Peyer's patch (tissue), 4 donors: ENCODE measurements at regions not wholly inside any gene's neighbourhood (a gene's known extent, or its start where the extent isn't known, plus 50 kb on each side); places are given as distances from the start of the nearest gene placed in this dataset.

Experiments
- POLR2A ChIP-seq, 2 donors: fragments of 450-650 bp; IDR thresholded peaks; one replicate each; pipeline ENCODE4 v1.5.1; 2017; ENCODE audit warnings: antibody characterized with exemption in 2 of 2, mild to moderate bottlenecking in 2 of 2, moderate library complexity in 2 of 2
- TF ChIP-seq, protein P1 (sequence below), 6 experiments: fragments of 450-650 bp in 4 of 6; fragments of 200-600 bp in 2 of 6; sonication (generic) in 1 of 6; IDR thresholded peaks; one replicate each; pipeline ENCODE4 v1.5.1; 2017 to 2019; ENCODE audit warnings: antibody characterized with exemption in 6 of 6, mild to moderate bottlenecking in 3 of 6, moderate library complexity in 1 of 6

DNA sequence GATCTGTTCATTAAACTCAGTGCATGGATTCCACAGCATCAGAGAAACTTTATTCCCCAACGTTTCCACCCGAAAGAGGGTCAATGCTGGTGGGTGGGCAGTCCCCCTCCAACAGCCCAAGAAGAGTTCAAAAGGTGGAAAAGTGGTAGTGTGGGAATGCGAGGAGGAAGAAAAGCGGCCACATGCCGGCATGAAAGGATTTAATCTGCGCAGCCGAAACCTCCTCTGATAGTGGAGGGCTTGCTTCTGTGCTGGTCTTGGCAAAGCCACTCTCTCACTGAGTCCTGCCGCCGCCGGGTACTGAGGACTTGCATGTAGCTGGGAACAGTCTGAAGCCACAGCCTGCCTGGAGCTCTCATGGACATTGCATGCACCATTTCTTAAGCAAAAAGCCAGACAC is 136.2 kb upstream of the ZNF536 start:
- no peak for TF ChIP-seq POLR2A (IDR thresholded peaks at IDR 0.05)
- TF ChIP-seq, protein P1, sequence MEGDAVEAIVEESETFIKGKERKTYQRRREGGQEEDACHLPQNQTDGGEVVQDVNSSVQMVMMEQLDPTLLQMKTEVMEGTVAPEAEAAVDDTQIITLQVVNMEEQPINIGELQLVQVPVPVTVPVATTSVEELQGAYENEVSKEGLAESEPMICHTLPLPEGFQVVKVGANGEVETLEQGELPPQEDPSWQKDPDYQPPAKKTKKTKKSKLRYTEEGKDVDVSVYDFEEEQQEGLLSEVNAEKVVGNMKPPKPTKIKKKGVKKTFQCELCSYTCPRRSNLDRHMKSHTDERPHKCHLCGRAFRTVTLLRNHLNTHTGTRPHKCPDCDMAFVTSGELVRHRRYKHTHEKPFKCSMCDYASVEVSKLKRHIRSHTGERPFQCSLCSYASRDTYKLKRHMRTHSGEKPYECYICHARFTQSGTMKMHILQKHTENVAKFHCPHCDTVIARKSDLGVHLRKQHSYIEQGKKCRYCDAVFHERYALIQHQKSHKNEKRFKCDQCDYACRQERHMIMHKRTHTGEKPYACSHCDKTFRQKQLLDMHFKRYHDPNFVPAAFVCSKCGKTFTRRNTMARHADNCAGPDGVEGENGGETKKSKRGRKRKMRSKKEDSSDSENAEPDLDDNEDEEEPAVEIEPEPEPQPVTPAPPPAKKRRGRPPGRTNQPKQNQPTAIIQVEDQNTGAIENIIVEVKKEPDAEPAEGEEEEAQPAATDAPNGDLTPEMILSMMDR (IDR thresholded peaks at IDR 0.05) = no peak
